ENCODE measurements at regions not wholly inside any gene's neighbourhood (a gene's known extent, or its start where the extent isn't known, plus 50 kb on each side); places are given as distances from the start of the nearest gene placed in this dataset.
"Not testable (repeated sequence)": the region's sequence is repeated elsewhere in the genome, so short reads cannot be mapped to it uniquely, and the experiment has no call there.

GRCh38 chr10:78681986-78682385, 386.8 kb upstream of the ZMIZ1 start:
- DNase-seq (ENCODE audit: low read depth in 2 of 2) = not testable (repeated sequence)

DNA sequence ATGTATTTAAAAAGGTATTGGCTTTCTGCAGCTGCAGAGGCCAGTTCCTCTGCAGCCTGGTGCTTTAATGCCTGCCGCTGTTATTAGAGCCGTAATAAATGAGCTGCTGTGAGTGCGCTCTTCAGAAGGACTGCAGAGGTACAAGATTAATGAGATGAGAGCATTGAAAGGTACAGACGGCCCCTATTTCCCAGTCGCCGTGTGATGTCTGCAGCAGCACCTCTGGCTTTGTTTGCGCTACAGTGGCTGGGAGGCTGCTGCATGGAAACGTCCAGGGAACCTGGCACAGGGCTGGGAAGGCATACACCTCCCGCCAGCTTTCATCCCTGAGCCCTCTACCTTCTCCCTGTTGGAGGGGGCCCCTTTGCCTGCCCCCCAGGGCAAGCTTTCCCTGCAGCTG, 383.8 kb upstream of the ZMIZ1 start:
- no peak for DNase-seq (ENCODE audit: low read depth in 2 of 2)

DNA sequence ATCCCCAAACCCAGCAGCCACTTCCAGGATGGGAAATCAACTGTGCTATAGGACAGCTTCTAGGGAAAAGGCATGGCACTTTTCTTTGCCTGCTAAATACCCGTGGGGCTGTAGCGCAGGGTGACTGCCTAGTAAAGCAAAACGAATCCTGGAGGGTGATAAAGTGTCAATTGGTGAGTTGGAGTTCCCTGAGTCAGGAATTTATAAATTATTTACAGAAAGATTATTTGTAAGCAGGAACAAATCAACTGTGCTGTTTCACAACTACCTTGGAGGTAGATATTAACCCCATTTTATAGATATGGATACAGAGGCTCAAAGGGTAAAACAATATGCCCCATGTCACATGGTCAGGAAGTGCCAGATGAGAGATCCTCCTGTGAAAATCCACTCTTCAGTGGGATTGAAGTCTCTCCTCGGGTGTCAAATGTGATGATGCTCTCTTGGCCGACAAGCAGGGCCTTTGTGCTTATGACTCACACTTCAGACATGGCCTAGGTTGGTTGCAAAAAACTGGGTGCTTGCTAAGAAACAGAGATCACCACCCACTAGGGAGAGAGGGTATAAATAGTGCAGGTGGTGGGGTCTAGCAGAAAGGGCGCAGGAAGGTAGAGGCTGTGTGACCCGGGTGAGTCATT, 383.2 kb upstream of the ZMIZ1 start:
- no peak for DNase-seq (ENCODE audit: low read depth in 2 of 2)

DNA sequence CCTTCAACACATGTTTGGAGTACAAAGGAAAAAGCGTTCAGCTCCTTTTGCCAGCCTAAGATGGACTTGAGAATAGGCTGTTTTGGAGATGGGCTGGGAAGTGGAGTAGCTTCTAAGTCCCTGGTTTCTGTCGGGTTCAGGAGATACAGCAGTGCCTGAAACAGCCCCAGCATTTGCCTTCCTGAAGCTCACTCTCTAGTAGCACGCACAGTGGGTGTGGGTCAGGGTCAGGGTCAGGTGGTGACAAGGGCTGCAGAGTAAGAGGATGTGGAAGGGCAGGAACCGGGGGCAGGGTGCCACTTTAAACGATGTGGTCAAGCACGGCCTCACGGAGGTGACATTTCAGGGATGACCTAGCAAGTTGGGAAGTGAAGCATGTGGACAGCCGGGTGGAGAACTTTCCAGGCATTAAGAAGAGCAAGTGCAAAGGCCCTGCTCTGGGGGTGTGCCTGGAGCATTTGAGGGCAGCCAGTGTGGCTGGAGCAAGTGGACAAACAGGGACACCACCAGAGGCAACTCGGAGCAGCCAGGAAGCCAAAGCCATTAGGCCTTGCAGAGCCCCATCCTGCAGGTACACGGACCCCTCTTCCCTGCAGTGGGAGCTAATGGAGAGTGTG, 382.2 kb upstream of the ZMIZ1 start:
- no peak for DNase-seq (ENCODE audit: low read depth in 2 of 2)

DNA sequence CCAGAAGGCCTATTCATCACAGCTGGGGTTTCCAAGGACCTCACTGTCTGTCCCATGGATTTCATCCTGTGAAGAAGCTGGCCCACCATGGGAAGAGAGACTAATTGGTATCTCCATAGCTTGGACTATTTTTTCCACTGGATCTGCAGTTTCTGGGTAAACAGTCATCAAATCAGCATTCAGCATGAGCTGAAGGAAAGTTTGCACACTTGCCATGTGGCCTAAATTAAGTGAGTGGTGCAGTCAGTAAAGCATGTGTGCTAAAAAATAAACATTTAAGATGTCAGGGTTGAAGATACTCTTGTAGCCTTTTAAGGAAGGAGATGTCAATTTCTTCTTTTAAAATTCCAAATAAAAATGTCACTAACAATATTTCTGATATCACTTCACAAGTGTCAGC, 381.1 kb upstream of the ZMIZ1 start:
- no peak for DNase-seq (ENCODE audit: low read depth in 2 of 2)

DNA sequence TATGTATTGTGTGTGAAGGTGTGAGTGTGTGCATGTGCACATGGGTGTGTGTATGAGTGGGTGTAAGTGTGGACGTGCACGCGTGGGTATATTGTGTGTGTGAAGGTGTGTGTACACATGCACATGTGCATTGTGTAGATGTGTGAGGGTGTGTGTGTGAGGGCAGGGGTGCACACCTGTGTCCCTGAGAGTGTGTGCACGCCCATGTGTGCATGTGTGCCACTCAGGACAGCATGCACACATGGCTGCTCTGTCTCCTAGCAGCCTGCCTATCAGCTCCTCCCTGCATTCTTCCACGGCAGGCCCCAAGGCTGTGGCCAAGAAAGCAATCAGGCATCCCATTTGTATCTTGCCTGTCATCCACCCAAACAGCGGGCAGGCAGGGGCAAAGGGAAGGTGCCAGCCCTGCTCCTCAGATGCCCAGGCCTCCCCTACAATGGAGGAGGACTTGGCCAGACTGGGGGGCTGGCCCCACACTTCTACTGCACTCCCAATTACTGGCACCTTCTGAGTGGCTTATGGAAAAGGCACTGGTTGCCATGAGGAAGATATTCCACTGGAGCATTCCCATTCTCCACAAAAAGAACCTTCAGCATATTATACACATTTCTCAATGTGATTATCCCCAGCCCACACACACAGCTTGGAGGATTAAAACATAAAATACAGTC, 380.4 kb upstream of the ZMIZ1 start:
- DNase-seq (ENCODE audit: low read depth in 2 of 2) = no peak

GRCh38 chr10:78688901-78689583, 379.7 kb upstream of the ZMIZ1 start:
- DNase-seq (ENCODE audit: low read depth in 2 of 2) = no peak

DNA sequence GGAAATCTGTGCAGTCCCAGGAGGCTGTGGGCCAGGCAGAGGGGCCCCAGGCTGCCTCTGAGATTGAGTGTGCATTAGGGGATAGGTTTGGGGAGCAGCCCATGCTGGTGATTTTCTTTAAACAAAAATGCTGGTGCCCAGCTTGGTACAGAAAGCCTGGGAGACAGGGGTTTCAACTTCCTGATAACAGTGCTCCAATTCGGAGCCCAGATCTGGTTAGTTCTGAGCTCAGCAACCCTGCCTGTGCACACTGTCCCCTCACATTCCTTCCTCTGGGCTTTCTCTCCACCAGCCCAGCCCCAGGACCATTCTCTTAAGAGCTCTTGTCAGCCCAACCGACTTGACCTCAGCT, 379.2 kb upstream of the ZMIZ1 start:
- no peak for DNase-seq (ENCODE audit: low read depth in 2 of 2)

DNA sequence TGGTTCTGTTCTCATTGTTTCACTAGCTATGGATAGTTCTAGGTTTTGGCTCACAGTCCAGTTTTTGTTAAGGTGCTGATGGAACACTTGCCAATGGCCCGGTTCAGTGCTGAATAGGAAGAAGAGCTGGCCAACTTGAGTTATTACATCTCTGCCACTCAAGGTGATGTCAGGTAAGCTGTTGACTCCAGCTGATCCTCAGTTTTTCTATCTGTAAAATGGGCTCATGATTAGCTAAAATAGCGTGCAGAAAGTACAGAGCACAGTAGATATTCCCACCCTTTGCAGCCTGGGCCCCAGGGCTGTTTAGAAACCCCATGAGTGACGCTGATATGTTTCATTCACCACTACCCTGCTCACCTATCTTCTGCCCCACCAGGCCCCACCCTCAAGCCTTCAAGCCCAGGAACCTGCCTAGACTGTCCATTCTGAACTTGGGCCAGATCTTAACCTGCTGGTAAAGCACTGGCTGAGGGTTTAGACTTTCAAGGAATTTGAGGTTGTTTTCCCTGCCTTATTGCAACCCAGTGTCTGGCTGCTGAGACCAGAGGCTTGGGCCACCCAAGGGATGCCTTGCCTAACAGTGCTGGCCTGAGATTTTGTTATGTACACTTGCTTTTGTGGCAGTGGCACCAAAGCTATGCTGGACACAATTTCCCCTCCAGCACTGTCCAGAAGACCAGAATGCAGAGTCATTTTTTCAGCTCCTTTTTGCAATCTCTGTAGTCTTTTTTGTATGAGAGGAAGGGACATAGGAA, 378.2 kb upstream of the ZMIZ1 start:
- no peak for DNase-seq (ENCODE audit: low read depth in 2 of 2)

DNA sequence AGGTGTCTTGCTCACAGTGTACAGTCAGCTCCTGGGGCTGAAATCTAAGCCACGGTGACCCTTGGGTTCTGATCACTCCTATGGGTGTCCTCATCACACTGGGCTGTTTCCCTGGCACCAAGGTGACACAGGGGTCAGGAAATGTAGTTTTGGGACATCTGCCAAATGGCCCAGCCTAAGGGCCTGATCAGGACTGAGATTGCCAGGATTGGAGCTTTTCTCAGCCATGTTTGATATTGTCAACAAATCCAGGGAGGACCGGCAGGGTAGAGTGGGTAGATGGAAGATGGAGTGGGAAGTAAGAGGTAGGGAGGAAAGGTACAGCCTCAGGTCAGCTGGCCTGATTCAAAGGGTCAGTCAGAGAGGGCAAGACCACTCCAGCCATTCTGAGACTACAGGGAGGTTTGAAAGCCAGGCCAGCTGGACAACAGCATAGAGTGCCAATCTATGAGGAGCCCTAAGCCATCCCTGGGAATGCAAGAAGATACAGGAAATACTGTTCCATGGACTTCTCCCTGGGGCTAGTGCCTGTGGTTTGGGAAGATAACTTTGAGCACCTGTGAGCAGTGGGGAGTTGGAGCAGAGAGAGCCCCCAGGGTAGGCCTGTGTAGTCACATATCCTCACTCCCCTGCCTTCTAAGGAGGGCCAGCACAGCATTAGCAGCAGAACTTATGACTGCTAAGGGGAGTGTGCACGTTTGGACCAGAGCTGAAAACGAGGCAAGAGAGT, 377.3 kb upstream of the ZMIZ1 start:
- DNase-seq (ENCODE audit: low read depth in 2 of 2) = no peak

- no peak for DNase-seq (ENCODE audit: low read depth in 2 of 2)
Observed at GRCh38 chr10:78692071-78692470, 376.7 kb upstream of the ZMIZ1 start.

GRCh38 chr10:78695846-78696245, 372.9 kb upstream of the ZMIZ1 start:
- no peak for DNase-seq (ENCODE audit: low read depth in 2 of 2)

DNA sequence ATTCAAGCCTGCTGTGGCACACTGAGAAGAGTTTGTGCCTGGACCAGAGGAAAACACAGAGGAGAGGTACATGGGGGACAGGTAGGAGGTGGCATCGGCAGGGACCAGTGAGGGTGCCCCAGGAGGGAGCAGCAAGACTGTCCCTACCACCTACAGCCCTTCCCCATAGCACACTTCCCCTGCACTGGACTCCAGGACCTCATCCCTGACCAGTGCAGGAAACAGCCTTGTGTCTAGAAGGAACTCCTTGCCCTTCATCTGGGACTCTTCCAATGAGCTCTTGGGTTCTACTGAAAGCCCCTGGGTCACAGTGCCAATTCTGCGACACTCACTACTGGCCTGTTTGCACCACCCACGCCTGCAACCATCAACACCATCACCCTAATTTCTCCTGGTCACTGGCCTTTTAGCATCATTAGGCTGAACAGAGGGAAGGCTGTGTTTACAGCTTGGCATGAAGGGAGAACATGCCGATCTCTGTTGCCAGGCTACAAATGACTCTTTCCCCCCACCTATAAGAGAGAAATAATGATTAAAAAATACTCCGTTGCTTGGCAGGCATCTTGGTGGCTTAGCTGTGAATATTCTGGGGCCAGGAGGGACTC, 371.9 kb upstream of the ZMIZ1 start:
- DNase-seq (ENCODE audit: low read depth in 2 of 2) = no peak

DNA sequence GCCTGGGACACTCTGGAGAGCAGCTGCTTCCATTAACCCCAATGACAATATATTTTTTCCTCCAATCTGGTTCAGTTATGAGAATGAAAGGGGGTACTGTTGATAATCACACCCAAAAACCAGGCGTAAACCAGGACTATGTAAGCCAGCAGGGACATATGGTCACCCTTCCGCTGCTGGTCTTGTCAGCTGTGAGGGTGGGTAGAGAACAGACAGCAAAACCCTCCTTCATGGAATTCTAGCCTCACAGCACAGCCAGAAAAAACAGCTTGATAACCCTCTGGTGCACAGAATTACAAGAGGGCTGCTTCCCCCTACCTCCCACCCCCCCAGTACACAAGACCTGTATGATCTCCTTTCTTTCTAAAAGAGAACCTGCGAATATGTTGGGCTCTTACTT, 368.8 kb upstream of the ZMIZ1 start:
- DNase-seq (ENCODE audit: low read depth in 2 of 2) = no peak

GRCh38 chr10:78700413-78700812, 368.4 kb upstream of the ZMIZ1 start:
- DNase-seq (ENCODE audit: low read depth in 2 of 2) = no peak

DNA sequence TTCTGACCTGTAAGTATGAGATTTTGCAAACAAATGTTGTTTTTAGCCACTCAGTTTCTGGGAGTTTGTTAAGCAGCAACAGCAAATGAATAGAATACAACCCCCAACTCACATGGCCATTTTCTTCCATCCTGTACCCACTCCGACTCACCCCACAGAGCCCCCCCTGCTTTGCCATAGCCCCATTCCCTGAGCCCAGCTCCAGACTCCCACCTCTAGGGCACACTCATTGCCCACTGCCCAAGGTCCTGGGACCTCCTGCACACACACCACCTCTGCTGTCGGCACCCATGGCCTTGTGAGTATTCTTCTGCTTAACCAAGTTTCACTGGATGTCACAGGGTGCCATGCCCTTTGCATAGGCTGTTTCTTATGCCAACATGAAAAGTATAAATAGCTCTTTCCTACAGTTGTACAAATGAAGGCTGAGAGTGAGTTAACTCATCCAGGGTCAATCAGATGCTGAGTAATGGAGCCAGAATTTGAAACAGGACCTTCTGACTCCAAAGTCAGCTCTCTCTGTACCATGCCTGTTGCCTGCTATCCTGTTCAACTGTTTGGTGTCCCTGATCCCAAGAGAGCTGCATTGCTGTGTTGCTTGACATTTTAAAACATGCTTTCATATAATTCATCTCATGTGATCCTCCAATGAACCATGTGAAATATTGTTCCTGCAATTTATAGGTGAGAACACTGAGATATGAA, 367.8 kb upstream of the ZMIZ1 start:
- DNase-seq (ENCODE audit: low read depth in 2 of 2) = no peak

GRCh38 chr10:78702186-78702585, 366.6 kb upstream of the ZMIZ1 start:
- DNase-seq (ENCODE audit: low read depth in 2 of 2) = no peak

- no peak for DNase-seq (ENCODE audit: low read depth in 2 of 2)
Observed at GRCh38 chr10:78702876-78703275, 365.9 kb upstream of the ZMIZ1 start.

GRCh38 chr10:78703593-78703992, 365.2 kb upstream of the ZMIZ1 start:
- no peak for DNase-seq (ENCODE audit: low read depth in 2 of 2)

DNA sequence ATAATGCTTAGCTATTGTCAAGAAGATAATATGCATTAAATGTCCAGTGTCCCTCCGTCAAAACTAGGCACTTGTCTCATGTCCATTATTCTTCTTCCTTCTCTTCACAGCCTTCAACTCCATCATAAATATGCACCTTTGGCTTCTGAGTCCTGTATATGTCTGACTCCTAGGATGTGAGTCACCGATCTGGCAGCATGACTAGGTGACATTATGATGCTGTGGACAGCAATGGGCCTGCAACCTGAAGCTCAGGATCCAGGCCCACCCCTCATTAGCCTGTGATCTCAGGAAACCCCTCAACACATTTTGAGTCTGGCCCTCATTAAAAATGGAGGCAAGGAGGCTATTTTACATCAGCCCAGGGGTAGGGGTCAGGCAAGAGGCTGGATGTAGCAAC, 362.5 kb upstream of the ZMIZ1 start:
- no peak for DNase-seq (ENCODE audit: low read depth in 2 of 2)

Data from stimulated activated CD8-positive, alpha-beta memory T cell treated with anti-CD3 and anti-CD28 coated beads, Interleukin-2, amount 100 ng/mL, for 1 hour (primary cell).